Panc1 (cell line): ENCODE measurements at regions not wholly inside any gene's neighbourhood (a gene's known extent, or its start where the extent isn't known, plus 50 kb on each side); places are given as distances from the start of the nearest gene placed in this dataset.

Experiments
- ATAC-seq: fragments of 200-7000 bp; cut with Tn5 transposase; 2 replicates; pipeline ENCODE4 v1.9.1; 2020; ENCODE audit warnings: mild to moderate bottlenecking, moderate library complexity
- BruUV-seq: library from RNA; stranded (reverse); fragments of 400-500 nt; replicated peaks from 2 replicates; lab custom pipeline; 2021; lab: Mats Ljungman, UMichigan
- CTCF ChIA-PET: fragments of 300-600 bp; sonication (Branson Sonifier 250); formaldehyde crosslinking; loops from one replicate; lab custom pipeline; 2022; ENCODE audit warnings: antibody characterized with exemption; lab: Charles Lee
- POLR2A ChIA-PET: fragments of 300-600 bp; sonication (Branson Sonifier 250); formaldehyde crosslinking; loops from one replicate; lab custom pipeline; 2022; ENCODE audit warnings: antibody characterized with exemption; lab: Charles Lee
- DNase-seq: peaks from one replicate; pipeline ENCODE4 v3.0.0-alpha.2; 2010; ENCODE audit warnings: low read depth, low spot score
- H3K27ac ChIP-seq: 2 replicates; pipeline ENCODE4 v1.5.1; 2011; ENCODE audit warnings: mild to moderate bottlenecking, low read length, inconsistent platforms
- H3K27me3 ChIP-seq: fragments of 200-500 bp; sonication (Bioruptor generic); 2 replicates; pipeline ENCODE4 v1.6.0; 2014; ENCODE audit warnings: low read length, inconsistent platforms; ENCODE audit not compliant: control insufficient read depth, insufficient read depth
- H3K36me3 ChIP-seq: fragments of 200-500 bp; sonication (Bioruptor generic); 2 replicates; pipeline ENCODE4 v1.5.1; 2014; ENCODE audit warnings: inconsistent platforms, mild to moderate bottlenecking, low read length, moderate library complexity; ENCODE audit not compliant: control insufficient read depth, insufficient read depth
- H3K4me1 ChIP-seq: 2 replicates; pipeline ENCODE4 v1.5.1; 2011; ENCODE audit warnings: inconsistent platforms, mild to moderate bottlenecking, low read length, moderate library complexity; ENCODE audit not compliant: control insufficient read depth, insufficient read depth
- H3K4me3 ChIP-seq, 2 experiments: 2 replicates each; pipeline ENCODE4 v1.5.1; 2011 to 2012; ENCODE audit warnings: low read depth in 2 of 2, low read length in 2 of 2, mild to moderate bottlenecking in 2 of 2, inconsistent platforms in 1 of 2, moderate library complexity in 1 of 2
- H3K9me3 ChIP-seq: fragments of 200-500 bp; sonication (Bioruptor generic); 2 replicates; pipeline ENCODE4 v1.5.1; 2014; ENCODE audit warnings: low read depth, mild to moderate bottlenecking, inconsistent platforms, low read length, moderate library complexity; ENCODE audit not compliant: control insufficient read depth, insufficient read depth
- CTCF ChIP-seq: fragments of 450-650 bp; IDR thresholded peaks from 2 replicates; pipeline ENCODE4 v1.5.1; 2017; ENCODE audit warnings: mild to moderate bottlenecking
- POLR2AphosphoS5 ChIP-seq: IDR thresholded peaks from 2 replicates; pipeline ENCODE4 v1.6.1; 2012; ENCODE audit warnings: mild to moderate bottlenecking, low read depth, low read length, moderate library complexity
- REST ChIP-seq, 2 experiments: IDR thresholded peaks; 2 replicates each; pipeline ENCODE4 v1.6.1; 2011 to 2012; ENCODE audit warnings: low read depth in 2 of 2, control low read depth in 1 of 2, low read length in 1 of 2, mild to moderate bottlenecking in 1 of 2, moderate library complexity in 1 of 2; ENCODE audit not compliant: insufficient read depth in 1 of 2
- SIN3A ChIP-seq: IDR thresholded peaks from 2 replicates; pipeline ENCODE4 v1.6.1; 2012; ENCODE audit warnings: low read depth, mild to moderate bottlenecking, low read length, moderate library complexity, borderline replicate concordance; ENCODE audit not compliant: insufficient read depth
- TCF7L2 ChIP-seq: IDR thresholded peaks from 2 replicates; pipeline ENCODE4 v1.6.1; 2011; ENCODE audit warnings: mild to moderate bottlenecking, low read depth, low read length, inconsistent platforms
- in situ Hi-C: cut with HindIII; loops from 2 replicates; pipeline ENCODE4 v1.10.0; 2016; ENCODE audit warnings: low sequenced_read_pairs, low pct_unique_long_range_greater_than_20kb
- intact Hi-C: fragments of 100-400 bp; cut with micrococcal nuclease; formaldehyde crosslinking; loops from one replicate; pipeline ENCODE4 v1.10.0; 2022; ENCODE audit not compliant: unreplicated experiment

DNA sequence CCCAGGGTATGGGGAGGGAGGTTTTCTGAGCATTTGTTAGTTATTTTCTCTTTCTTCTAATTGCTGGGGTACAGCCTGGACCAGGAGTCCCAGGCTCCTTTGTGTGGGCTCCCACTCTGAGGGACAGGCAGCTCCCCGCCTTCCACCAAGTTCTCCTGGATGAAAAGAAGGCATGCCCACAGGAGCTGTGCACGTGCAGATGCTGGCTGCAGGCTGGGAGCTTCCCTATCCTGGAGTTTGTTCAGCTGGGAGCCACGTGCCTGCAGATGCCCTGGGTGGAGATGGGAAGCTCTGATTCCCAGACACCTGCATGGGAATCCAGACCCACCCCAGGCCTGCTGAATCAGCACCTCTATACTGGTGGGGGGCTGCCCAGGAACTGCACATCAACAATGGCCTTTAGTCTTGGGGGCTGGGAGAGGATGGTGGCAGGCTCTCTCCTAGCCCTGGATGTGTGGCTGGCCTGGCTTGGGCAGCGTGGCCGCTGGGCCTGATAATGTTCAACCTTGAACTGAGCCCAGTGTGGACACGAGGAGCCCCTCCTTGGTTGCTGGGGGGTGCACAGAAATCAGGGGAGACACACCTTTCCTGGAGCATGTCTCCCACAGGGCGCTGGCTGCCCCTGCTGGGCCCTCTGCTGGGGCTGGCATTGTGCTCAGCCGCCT lies 233.6 kb upstream of the HS6ST1 start:
- intact Hi-C loops, result no loop called here
- no peaks in the 10 kb centered on the region for H3K27me3 ChIP-seq
- DNase-seq, result no peak
- no peaks in the 10 kb centered on the region for H3K36me3 ChIP-seq
- no peaks in the 10 kb centered on the region for H3K4me1 ChIP-seq
- ATAC-seq, result no peak
- H3K4me3 ChIP-seq, result no peak overlapping the region
- POLR2A ChIA-PET, result no interaction called here
- no peak overlapping the region for H3K27ac ChIP-seq
- no TSS peak for BruUV-seq
- CTCF ChIA-PET, result no interaction called here
- in situ Hi-C loops, result no loop called here
- TF ChIP-seq SIN3A (no peak), POLR2AphosphoS5 (no peak), TCF7L2 (no peak), CTCF (no peak), REST (IDR thresholded peaks at IDR 0.05; ENCODE audit: insufficient read depth in 1 of 2, low read depth in 2 of 2, low read length in 1 of 2) (no peak)
- no peaks in the 10 kb centered on the region for H3K9me3 ChIP-seq

DNA sequence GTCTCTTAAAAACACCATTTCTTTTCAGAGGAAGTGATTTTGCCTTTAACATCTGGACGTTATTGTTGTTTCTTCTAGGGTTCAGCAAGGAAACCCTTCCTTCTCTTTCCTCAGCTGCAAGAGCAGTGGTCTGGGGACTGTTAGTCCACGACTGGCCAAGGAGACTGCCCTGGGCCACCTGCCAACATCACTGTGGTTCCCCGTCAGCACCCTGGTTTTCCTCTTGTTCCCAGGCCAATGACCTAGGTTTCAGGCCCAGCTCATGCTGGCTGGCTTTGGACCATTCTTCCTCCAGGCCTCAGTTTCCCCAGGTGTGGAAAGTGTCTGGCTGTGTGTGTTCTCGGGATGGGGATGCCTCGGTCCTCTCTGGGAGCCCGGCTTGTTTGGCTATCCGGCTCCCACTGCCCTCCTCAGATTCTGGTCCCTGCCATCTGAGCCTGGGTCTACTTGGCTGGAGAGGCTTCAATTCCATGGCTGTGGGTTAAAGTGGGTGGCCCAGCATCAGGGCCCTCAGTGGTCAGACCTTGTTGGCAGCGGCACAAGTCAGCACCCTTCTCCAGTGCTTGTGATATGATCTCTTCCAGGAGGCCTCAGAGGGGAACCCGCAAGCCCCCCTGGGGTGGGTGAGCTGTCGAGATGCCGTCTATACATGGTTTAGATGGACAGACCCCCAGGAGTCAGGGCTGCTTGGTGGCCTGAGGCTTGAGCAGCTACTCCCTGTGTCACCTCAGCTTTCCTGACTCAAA lies 234.3 kb upstream of the HS6ST1 start:
- in situ Hi-C loops, result no loop called here
- intact Hi-C loops, result no loop called here
- POLR2A ChIA-PET, result interaction anchor here (0.6 kb wide), 1 partner anchor 960 kb away, joined by 8 read pairs; no protein-coding TSS in a partner anchor

More for the DNA sequence above, 234.3 kb upstream of the HS6ST1 start:
- no peak overlapping the region for H3K4me3 ChIP-seq
- no peaks in the 10 kb centered on the region for H3K4me1 ChIP-seq
- no peak for DNase-seq
- BruUV-seq, result no TSS peak
- no peaks in the 10 kb centered on the region for H3K27me3 ChIP-seq
- H3K36me3 ChIP-seq, result no peaks in the 10 kb centered on the region
- H3K9me3 ChIP-seq, result no peaks in the 10 kb centered on the region
- TF ChIP-seq TCF7L2 (no peak), CTCF (no peak), POLR2AphosphoS5 (no peak), REST (IDR thresholded peaks at IDR 0.05; ENCODE audit: insufficient read depth in 1 of 2, low read depth in 2 of 2, low read length in 1 of 2) (no peak), SIN3A (no peak)
- H3K27ac ChIP-seq, result no peak overlapping the region
- CTCF ChIA-PET, result no interaction called here
- no peak for ATAC-seq
